Esophagus squamous epithelium (tissue), 4 donors: ENCODE measurements at regions not wholly inside any gene's neighbourhood (a gene's known extent, or its start where the extent isn't known, plus 50 kb on each side); places are given as distances from the start of the nearest gene placed in this dataset.

Experiments
- POLR2A ChIP-seq, 4 donors: fragments of 450-650 bp; IDR thresholded peaks; one replicate each; pipeline ENCODE4 v1.6.1; 2017; ENCODE audit warnings: antibody characterized with exemption in 4 of 4, mild to moderate bottlenecking in 4 of 4, moderate library complexity in 3 of 4
- TF ChIP-seq, protein P1 (sequence below), 6 experiments: fragments of 450-650 bp in 4 of 6; fragments of 200-600 bp in 2 of 6; sonication (generic) in 2 of 6; IDR thresholded peaks; one replicate each; pipeline ENCODE4 v1.5.1; 2016 to 2019; ENCODE audit warnings: antibody characterized with exemption in 6 of 6, mild to moderate bottlenecking in 4 of 6, moderate library complexity in 4 of 6

DNA sequence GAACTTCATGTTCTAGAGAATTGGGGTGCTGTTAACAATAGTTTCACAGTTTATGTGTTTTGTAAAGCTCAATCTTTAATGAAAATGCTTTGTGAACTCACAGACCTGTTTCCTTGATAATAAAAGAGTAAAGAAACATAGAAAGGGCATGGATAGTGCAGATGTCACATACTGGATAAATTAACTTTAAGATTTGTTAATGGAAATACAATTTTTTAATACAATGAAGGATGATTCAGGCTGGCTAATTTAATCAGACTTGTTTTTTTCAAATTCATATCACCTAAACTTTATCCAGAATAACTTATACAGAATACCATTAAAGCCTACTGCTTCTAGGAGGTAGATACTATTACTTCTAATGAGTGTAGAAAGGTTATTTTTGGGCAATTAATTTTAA lies 1033.5 kb upstream of the SLC10A2 start:
- TF ChIP-seq, protein P1, sequence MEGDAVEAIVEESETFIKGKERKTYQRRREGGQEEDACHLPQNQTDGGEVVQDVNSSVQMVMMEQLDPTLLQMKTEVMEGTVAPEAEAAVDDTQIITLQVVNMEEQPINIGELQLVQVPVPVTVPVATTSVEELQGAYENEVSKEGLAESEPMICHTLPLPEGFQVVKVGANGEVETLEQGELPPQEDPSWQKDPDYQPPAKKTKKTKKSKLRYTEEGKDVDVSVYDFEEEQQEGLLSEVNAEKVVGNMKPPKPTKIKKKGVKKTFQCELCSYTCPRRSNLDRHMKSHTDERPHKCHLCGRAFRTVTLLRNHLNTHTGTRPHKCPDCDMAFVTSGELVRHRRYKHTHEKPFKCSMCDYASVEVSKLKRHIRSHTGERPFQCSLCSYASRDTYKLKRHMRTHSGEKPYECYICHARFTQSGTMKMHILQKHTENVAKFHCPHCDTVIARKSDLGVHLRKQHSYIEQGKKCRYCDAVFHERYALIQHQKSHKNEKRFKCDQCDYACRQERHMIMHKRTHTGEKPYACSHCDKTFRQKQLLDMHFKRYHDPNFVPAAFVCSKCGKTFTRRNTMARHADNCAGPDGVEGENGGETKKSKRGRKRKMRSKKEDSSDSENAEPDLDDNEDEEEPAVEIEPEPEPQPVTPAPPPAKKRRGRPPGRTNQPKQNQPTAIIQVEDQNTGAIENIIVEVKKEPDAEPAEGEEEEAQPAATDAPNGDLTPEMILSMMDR (IDR thresholded peaks at IDR 0.05) = no peak
- no peak for TF ChIP-seq POLR2A (IDR thresholded peaks at IDR 0.05)
